GM03348 (cell line): ENCODE measurements at regions not wholly inside any gene's neighbourhood (a gene's known extent, or its start where the extent isn't known, plus 50 kb on each side); places are given as distances from the start of the nearest gene placed in this dataset.
"Not testable (repeated sequence)": the region's sequence is repeated elsewhere in the genome, so short reads cannot be mapped to it uniquely, and the experiment has no call there.

Experiments used
- DNase-seq: peaks from one replicate; pipeline ENCODE4 v3.0.0; 2012; ENCODE audit warnings: low spot score

- no peak for DNase-seq
These were observed 296.7 kb downstream of the CYRIA start for GRCh38 chr2:16368951-16369350.

GRCh38 chr2:16368328-16368727 is 297.3 kb downstream of the CYRIA start:
- DNase-seq, result no peak

GRCh38 chr2:16365366-16365765 is 300.3 kb downstream of the CYRIA start:
- no peak for DNase-seq

DNA sequence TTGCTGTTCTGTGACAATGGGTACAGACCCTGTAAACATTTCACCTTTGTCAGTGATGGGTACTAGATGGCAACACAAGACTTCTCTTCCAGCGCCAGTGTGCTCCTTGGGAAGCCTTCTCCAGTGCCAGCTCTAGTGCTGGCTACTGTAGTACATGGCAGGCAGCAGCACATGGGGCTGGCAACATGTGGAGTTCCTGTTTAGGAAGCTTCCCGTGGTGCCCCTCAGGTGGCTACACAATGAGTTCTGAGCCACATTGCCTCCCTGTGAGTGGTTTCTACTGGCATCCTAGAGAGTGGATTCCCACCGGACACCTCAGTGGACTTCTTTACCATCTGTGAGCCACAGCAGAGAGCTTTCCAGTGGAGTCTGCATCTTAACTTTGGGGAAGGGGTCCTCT is 302.1 kb downstream of the CYRIA start:
- no peak for DNase-seq

- DNase-seq, result no peak
These were observed 303.0 kb downstream of the CYRIA start for GRCh38 chr2:16362611-16363010.

DNA sequence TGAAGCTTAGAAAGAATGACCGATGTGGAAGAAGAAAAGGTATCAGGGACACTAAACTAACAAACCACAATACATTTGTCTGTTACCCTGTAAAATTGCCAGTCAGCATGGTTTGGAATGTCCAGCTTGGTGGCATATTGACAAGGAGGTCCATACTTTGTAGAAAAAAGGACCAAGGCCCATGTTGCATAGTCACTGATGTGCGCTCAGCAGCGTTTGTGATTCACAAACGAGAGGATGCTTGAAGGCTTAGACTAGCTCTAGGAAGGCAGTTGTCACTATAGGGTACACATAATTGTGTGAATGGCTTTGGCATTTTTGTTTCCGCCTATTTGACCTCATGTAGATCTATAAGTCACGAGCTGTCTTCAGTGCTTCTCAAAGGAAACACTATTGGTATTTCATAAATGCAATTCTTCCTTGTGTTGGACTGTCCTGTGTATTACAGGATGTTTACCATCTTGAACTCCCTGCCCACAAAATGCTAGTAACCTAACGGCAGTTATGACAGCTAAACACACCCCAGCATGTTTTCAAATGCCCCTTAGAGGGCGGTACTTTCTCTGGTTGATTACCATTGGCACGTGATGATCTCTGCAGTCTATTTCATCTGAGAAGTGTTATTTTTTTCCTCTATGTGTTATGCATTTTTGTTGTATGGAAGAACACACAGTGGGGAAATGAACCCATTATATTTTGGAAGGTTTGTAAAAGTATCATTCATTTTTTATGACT is 304.2 kb downstream of the CYRIA start:
- DNase-seq, result no peak

- no peak for DNase-seq
These were observed 305.7 kb downstream of the CYRIA start for GRCh38 chr2:16359961-16360360.

DNA sequence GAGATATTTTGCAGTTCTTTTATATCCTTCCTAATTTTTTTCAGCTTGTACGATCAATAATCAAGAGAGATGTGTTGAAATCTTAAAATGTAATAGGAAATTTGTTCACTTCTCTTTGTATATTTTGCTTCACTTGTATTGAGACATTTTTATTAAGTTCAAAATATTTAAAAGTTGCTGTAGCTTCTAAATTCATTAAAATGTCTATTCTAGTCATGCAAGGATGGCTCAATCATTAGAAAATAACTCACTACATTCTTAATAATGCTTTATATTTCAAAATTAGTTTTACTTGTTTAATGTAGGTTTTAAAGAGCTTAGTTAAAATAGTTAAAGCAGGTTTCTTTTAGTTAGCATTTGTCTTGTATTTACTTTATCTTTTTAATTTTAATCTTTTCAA is 308.4 kb downstream of the CYRIA start:
- DNase-seq, result no peak

DNA sequence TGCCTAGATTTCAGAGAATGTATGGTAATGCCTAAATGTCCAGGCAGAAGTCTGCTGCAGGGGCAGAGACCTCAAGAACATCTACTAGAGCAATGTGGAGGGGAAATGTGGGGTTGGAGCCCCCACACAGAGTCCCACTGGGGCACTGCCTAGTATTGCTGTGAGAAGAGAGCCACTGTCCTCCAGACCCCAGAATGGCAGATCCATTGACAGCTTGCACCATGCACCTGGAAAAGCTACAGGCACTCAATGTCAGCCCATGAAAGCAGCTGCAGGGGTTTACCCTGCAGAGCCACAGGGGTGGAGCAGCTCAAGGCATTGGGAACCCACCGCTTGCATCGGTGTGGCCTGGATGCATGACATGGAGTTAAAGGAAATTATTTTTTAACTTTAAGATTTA is 314.1 kb downstream of the CYRIA start:
- no peak for DNase-seq

- no peak for DNase-seq
These were observed 314.5 kb downstream of the CYRIA start for GRCh38 chr2:16351137-16351536.

DNA sequence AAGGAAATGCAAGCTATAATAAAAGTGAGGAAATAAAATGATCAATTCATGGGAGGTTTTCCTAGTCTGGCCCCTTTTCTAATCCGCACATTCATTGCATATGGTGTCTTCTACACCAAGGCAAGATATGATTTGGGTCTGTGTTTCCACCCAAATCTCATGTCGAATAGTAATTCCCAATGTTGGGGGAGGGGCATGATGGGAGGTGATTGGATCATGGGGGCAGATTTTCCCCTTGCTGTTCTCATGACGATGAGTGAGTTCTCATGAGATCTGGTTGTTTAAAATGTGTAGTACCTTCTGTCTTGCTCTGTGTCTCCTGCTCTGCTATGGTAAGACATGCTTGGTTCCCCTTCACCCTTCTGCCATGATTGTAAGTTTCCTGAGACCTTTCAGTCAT is 315.4 kb downstream of the CYRIA start:
- DNase-seq, result no peak

DNA sequence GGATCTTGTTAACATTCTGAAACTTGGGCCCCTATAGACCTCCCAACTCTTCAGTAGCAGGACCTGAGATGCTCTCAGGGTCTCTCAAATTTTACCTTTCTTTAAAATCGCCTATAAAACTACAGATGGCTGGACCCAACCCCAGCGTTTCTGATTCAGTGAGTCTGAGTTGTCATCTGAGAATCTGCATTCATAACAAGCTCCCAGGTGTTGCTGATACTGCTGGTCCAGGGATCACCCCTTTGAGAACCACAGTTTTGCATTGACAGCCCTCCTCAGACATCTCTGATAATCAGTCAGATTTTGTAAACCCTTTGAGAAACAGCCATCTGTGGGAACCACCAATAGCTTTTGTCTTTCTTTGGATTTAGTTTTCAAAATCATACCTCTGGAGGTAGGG is 315.8 kb downstream of the CYRIA start:
- DNase-seq, result no peak

DNA sequence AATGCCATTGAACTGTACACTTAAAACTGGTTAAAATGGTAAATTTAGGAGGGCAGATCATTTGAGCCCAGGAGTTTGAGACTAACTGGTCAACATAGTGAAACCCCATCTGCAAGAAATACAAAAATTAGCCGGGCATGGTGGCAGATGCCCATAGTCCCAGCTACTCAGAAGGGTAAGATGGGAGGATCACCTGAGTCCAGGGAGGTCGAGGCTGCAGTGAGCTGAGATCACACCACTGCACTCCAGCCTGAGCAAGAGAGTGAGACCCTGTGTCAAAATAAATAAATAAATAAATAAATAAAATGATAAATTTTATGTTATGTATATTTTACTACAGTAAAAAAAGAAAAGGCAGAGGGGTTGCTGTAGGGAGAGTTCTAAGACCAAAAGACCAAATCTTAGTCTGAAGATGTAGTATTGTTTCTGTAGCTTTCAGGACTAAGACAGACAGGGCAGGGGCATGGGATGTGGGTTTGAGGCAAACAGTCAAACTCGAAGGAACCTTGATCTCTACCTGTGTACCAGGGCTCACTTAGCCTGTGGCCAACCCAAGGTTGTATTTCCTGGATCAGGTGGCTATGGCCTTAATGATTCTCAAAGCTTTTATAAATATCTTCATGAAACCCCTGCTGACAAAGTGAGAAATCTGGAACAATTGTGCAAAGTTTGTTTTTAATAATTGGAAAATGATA is 316.7 kb downstream of the CYRIA start:
- no peak for DNase-seq

DNA sequence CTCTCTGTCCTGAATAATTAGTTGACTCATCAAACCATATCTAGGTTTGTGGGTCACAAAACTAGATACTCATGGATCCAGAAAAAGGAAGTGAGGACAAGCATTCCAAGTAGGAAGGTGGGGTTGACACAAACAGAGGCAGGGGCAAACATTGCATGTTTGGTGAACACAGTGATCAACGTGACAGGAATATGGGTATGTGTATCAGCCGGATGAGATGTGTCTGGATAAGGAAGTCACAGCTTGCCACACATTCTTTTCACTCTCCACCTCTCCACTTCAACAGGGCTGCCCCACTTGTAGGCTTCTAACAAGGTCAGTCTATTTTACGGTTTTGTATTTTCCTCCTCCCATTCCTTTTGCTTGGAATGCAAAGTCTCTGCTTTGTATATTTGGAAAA is 319.0 kb downstream of the CYRIA start:
- DNase-seq, result no peak

DNA sequence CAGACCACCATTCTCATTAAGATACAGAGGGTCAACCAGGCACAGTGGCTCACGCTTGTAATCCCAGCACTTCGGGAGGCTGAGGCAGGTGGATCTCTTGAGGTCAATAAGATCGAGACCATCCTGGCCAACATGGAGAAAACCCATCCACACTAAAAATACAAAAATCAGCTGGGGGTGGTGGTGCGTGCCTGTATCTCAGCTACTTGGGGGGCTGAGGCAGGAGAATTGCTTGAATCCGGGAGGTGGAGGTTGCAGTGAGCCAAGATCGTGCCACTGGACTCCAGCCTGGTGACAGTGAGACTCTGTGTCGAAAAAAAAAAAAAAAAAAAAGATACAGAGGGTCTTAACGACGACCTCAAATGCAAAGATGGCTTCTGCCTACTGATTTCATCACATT is 320.4 kb downstream of the CYRIA start:
- not testable (repeated sequence) for DNase-seq

- DNase-seq, result no peak
These were observed 326.4 kb downstream of the CYRIA start for GRCh38 chr2:16339206-16339605.

DNA sequence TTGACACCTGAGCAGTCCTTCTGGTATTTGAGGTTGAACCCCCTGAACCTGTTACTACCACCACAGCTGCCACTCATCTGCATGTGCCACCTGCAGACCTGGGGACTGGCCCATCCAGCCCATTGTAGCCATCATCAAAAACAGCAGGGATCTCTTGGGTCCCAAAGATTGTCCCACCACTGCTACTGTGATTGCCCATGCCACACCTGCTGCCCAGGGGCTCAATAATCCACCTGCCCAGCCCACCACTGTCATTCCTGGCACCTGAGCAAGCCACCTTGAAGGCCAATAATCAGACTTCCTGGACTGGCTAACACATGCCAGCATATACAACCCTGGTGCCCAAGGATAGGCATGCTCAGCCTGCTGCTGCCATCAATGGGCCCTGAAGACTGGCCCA is 327.6 kb downstream of the CYRIA start:
- DNase-seq, result no peak

- no peak for DNase-seq
These were observed 328.7 kb downstream of the CYRIA start for GRCh38 chr2:16336916-16337315.

- no peak for DNase-seq
These were observed 329.1 kb downstream of the CYRIA start for GRCh38 chr2:16336491-16336890.

DNA sequence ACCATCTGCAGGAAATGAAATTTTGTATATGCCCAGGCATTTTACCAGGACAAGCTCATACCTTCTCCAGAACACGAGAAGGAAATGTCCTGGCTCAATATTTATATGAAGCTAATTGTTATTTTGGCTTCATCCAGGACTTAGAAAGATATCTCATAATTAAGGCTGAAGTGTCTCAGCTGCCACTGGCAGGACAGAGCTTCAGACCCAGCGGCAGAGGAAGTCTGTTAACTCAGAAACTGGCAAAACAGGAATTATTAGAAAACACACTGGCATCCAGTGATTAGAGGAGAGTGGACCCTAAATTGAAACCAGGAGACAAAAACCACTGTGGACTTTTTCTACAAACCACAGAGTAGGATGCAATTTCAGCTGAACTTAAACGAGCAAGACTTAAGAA is 329.7 kb downstream of the CYRIA start:
- DNase-seq, result no peak

DNA sequence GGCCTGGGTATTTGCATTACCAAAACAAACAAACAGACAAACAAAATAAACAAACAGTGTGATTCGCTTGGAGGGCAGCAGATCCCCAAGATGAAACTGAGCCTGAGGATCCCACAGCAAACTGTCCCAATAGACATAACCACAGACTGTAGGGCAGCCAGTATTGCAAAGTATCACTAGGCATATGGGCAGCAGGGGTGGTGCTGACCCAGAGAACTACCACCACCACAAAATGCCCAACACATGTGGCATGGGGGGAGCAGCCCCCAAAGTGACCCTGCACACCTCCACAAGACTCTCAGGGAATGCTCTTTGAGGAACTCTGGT is 330.1 kb downstream of the CYRIA start:
- DNase-seq, result no peak

GRCh38 chr2:16334886-16335603 is 330.6 kb downstream of the CYRIA start:
- no peak for DNase-seq

GRCh38 chr2:16334366-16334765 is 331.3 kb downstream of the CYRIA start:
- DNase-seq, result no peak
